ENCODE measurements at regions not wholly inside any gene's neighbourhood (a gene's known extent, or its start where the extent isn't known, plus 50 kb on each side); places are given as distances from the start of the nearest gene placed in this dataset.

GRCh38 chr11:110773442-110773841, 61.2 kb upstream of the ARHGAP20 start:
- intact Hi-C loops (cut with DNase I; ENCODE audit: low total_unique reads), result no loop called here
- H3K27me3 ChIP-seq, result no peaks in the 10 kb centered on the region
- no peak for DNase-seq
- TF ChIP-seq POLR2A (IDR thresholded peaks at IDR 0.05) (no peak), CTCF (IDR thresholded peaks at IDR 0.05) (no peak)
- H3K4me3 ChIP-seq, result no peak overlapping the region
- no peaks in the 10 kb centered on the region for H3K9me3 ChIP-seq
- WGBS, 2 donors, result 93 to 94% methylated on average over 1 of the region's 1 CpG
- H3K36me3 ChIP-seq (ENCODE audit: low read depth, missing control alignments), result no peaks in the 10 kb centered on the region
- no peaks in the 10 kb centered on the region for H3K4me1 ChIP-seq
- no peak overlapping the region for H3K27ac ChIP-seq

GRCh38 chr11:110772863-110773262, 60.6 kb upstream of the ARHGAP20 start:
- no peak for DNase-seq
- Histone ChIP-seq H3K4me3 (no peak overlapping the region), H3K9me3 (no peaks in the 10 kb centered on the region), H3K27me3 (no peaks in the 10 kb centered on the region), H3K27ac (no peak overlapping the region), H3K36me3 (ENCODE audit: low read depth, missing control alignments) (no peaks in the 10 kb centered on the region), H3K4me1 (no peaks in the 10 kb centered on the region)
- WGBS, 2 donors, result 91 to 95% methylated on average over 3 of the region's 3 CpGs
- intact Hi-C loops (cut with DNase I; ENCODE audit: low total_unique reads), result no loop called here
- no peak for TF ChIP-seq POLR2A (IDR thresholded peaks at IDR 0.05)
- no peak for TF ChIP-seq CTCF (IDR thresholded peaks at IDR 0.05)

GRCh38 chr11:110766316-110766715, 54.1 kb upstream of the ARHGAP20 start:
- Histone ChIP-seq H3K27ac (no peak overlapping the region), H3K4me1 (peaks cover 11% of the 10 kb centered on the region), H3K4me3 (no peak overlapping the region), H3K36me3 (ENCODE audit: low read depth, missing control alignments) (no peaks in the 10 kb centered on the region), H3K9me3 (no peaks in the 10 kb centered on the region), H3K27me3 (no peaks in the 10 kb centered on the region)
- intact Hi-C loops (cut with DNase I; ENCODE audit: low total_unique reads), result no loop called here
- DNase-seq, result no peak
- 33 to 37% methylated on average over 1 of the region's 1 CpG for WGBS, 2 donors
- TF ChIP-seq CTCF (IDR thresholded peaks at IDR 0.05) (no peak), POLR2A (IDR thresholded peaks at IDR 0.05) (no peak)

- no peaks in the 10 kb centered on the region for H3K36me3 ChIP-seq (ENCODE audit: low read depth, missing control alignments)
- DNase-seq, result no peak
- WGBS, 2 donors, result 58 to 81% methylated on average over 1 of the region's 1 CpG
Observed at GRCh38 chr11:110764485-110764884, 52.2 kb upstream of the ARHGAP20 start.

More at GRCh38 chr11:110764485-110764884, 52.2 kb upstream of the ARHGAP20 start:
- Histone ChIP-seq H3K27me3 (no peaks in the 10 kb centered on the region), H3K4me1 (peaks cover 16% of the 10 kb centered on the region), H3K4me3 (no peak overlapping the region), H3K27ac (no peak overlapping the region), H3K9me3 (no peaks in the 10 kb centered on the region)
- TF ChIP-seq CTCF (IDR thresholded peaks at IDR 0.05) (no peak), POLR2A (IDR thresholded peaks at IDR 0.05) (no peak)
- intact Hi-C loops (cut with DNase I; ENCODE audit: low total_unique reads), result no loop called here

Data from testis (tissue), 2 donors.